Heart left ventricle (tissue), 13 donors: ENCODE measurements at regions not wholly inside any gene's neighbourhood (a gene's known extent, or its start where the extent isn't known, plus 50 kb on each side); places are given as distances from the start of the nearest gene placed in this dataset.

Experiments used
- POLR2A ChIP-seq, 2 donors: fragments of 450-650 bp; IDR thresholded peaks; one replicate each; pipeline ENCODE4 v1.6.1; 2017; ENCODE audit warnings: antibody characterized with exemption in 2 of 2, mild to moderate bottlenecking in 2 of 2, moderate library complexity in 2 of 2
- TF ChIP-seq, protein P1 (sequence below), 12 donors: fragments of 200-600 bp; sonication (generic) in 4 of 12; IDR thresholded peaks; one replicate each; pipeline versions ENCODE4 v1.5.0 to v1.8.0; 2018 to 2022; ENCODE audit warnings: antibody characterized with exemption in 12 of 12, mild to moderate bottlenecking in 5 of 12
- donor health status: ischemic (EF 13 %, LVEDD 7.1; RV severe dilation, severe dysfunction).
- donor health status: DM: no; HTN: yes; CAD: no.
- donor health status: DM: no; HTN: no; CAD: no.
- donor health status: ischemic (EF 25% LVEDD 6.9; RV normal size, moderate dysfunction).
- donor health status: ischemic (EF 25% LVEDD 5.7; RV mildly dilated, moderate dysfunction).
- donor health status: ischemic (EF 35%, LVEDD 5.7; RV mildly dilated, moderate dysfunction).
- donor health status: nonischemic (EF 11% LVEDD 7.7; RV severe dilation, severe dysfunction).
- donor health status: DM: yes; HTN: yes; CAD: no.
- donor health status: PGD.
- donor health status: ischemic (EF 29% LVEDD 5.4; RV normal size, mild dysfunction).
- donor health status: nonischemic (EF 23%, LVEDD 6.1; RV moderate dilation, normal function).

DNA sequence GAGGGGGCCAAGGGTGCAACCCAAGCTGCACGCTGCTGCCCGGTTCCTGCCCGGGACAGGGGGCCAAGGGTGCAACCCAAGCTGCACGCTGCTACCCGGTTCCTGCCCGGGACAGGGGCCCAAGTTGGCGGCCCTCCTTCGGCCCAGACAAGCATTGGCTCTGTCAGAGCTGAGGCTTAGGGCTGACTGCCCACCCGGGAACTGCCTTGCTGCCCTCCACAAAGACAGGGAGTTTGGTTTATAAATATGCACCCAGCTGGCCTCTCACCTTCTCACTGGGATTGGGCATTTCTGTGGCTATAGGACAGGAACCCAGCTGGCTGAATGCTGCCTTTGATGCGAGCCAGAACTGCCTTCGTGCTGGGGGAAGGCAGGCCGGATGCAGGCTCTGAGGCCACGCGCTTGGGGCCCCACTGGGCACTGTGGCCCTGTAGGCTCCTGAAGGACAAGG, 105.7 kb downstream of the IRX5 start:
- no peak for TF ChIP-seq POLR2A (IDR thresholded peaks at IDR 0.05)
- TF ChIP-seq, protein P1, sequence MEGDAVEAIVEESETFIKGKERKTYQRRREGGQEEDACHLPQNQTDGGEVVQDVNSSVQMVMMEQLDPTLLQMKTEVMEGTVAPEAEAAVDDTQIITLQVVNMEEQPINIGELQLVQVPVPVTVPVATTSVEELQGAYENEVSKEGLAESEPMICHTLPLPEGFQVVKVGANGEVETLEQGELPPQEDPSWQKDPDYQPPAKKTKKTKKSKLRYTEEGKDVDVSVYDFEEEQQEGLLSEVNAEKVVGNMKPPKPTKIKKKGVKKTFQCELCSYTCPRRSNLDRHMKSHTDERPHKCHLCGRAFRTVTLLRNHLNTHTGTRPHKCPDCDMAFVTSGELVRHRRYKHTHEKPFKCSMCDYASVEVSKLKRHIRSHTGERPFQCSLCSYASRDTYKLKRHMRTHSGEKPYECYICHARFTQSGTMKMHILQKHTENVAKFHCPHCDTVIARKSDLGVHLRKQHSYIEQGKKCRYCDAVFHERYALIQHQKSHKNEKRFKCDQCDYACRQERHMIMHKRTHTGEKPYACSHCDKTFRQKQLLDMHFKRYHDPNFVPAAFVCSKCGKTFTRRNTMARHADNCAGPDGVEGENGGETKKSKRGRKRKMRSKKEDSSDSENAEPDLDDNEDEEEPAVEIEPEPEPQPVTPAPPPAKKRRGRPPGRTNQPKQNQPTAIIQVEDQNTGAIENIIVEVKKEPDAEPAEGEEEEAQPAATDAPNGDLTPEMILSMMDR (IDR thresholded peaks at IDR 0.05), result no peak
